Thyroid gland (tissue), 4 donors: ENCODE measurements at regions not wholly inside any gene's neighbourhood (a gene's known extent, or its start where the extent isn't known, plus 50 kb on each side); places are given as distances from the start of the nearest gene placed in this dataset.

Experiments
- POLR2A ChIP-seq, 2 donors: fragments of 450-650 bp; IDR thresholded peaks; one replicate each; pipeline ENCODE4 v1.6.1; 2017; ENCODE audit warnings: antibody characterized with exemption in 2 of 2, mild to moderate bottlenecking in 2 of 2, moderate library complexity in 1 of 2
- TF ChIP-seq, protein P1 (sequence below), 6 experiments: fragments of 200-600 bp in 3 of 6; fragments of 450-650 bp in 3 of 6; sonication (generic) in 3 of 6; IDR thresholded peaks; one replicate each; pipeline ENCODE4 v1.5.1; 2016 to 2019; ENCODE audit warnings: antibody characterized with exemption in 6 of 6, mild to moderate bottlenecking in 2 of 6, inconsistent platforms in 1 of 6, moderate library complexity in 1 of 6

DNA sequence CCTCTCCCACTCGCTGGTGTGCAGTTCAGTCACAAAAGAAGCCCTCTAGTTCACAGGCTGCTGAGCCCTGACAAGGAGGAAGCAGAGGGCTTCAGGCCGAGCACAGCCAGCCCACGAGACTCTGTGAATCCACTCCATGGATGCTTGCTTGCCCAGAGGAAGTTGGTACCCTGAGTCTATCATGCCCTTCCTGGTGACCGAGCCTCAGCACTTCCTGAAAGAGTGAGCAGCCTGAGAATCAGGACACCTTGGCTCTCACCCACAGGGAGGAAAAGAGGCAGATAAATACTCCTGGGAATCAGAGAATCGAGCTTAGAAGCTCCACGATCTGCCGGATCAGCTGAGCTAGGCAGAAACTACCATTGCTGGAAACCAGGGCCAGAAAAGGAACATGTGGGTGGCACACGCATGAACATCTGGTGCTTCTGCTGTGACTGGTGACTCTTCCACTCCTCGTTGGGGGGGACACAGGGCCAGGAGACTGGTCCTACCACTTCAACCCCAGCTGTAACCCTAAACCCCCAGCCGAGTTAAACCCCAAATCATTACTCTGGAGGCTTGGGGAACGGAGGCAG, 376.3 kb upstream of the CAMK1G start:
- TF ChIP-seq, protein P1, sequence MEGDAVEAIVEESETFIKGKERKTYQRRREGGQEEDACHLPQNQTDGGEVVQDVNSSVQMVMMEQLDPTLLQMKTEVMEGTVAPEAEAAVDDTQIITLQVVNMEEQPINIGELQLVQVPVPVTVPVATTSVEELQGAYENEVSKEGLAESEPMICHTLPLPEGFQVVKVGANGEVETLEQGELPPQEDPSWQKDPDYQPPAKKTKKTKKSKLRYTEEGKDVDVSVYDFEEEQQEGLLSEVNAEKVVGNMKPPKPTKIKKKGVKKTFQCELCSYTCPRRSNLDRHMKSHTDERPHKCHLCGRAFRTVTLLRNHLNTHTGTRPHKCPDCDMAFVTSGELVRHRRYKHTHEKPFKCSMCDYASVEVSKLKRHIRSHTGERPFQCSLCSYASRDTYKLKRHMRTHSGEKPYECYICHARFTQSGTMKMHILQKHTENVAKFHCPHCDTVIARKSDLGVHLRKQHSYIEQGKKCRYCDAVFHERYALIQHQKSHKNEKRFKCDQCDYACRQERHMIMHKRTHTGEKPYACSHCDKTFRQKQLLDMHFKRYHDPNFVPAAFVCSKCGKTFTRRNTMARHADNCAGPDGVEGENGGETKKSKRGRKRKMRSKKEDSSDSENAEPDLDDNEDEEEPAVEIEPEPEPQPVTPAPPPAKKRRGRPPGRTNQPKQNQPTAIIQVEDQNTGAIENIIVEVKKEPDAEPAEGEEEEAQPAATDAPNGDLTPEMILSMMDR (IDR thresholded peaks at IDR 0.05), result no peak
- TF ChIP-seq POLR2A (IDR thresholded peaks at IDR 0.05), result no peak
